Small intestine (tissue), 7 donors: ENCODE measurements at regions not wholly inside any gene's neighbourhood (a gene's known extent, or its start where the extent isn't known, plus 50 kb on each side); places are given as distances from the start of the nearest gene placed in this dataset.

Experiments used
- DNase-seq, 2 donors: peaks; one replicate each; pipeline versions ENCODE4 v3.0.0 to v3.0.0-alpha.2; 2013
- FAIRE-seq: peaks from 2 replicates; lab custom pipeline; 2012; peaks lifted over from hg19 to GRCh38; lab: Jason Lieb, UNC
- H3K27ac ChIP-seq, 3 donors: one replicate each; pipeline ENCODE4 v1.5.1; 2013; ENCODE audit warnings: low read length in 2 of 3, mild to moderate bottlenecking in 2 of 3, control low read depth in 1 of 3, inconsistent platforms in 1 of 3, low read depth in 1 of 3, moderate library complexity in 1 of 3
- H3K27me3 ChIP-seq, 3 donors: one replicate each; pipeline ENCODE4 v1.6.1; 2013; ENCODE audit warnings: low read length in 3 of 3, inconsistent platforms in 1 of 3; ENCODE audit not compliant: control insufficient read depth in 3 of 3, insufficient read depth in 3 of 3
- H3K36me3 ChIP-seq, 3 donors: one replicate each; pipeline ENCODE4 v1.6.1; 2013; ENCODE audit warnings: low read length in 3 of 3, inconsistent platforms in 1 of 3, low read depth in 1 of 3, mild to moderate bottlenecking in 1 of 3, moderate library complexity in 1 of 3; ENCODE audit not compliant: control insufficient read depth in 3 of 3, insufficient read depth in 2 of 3
- H3K4me1 ChIP-seq, 3 donors: one replicate each; pipeline ENCODE4 v1.6.1; 2013; ENCODE audit warnings: low read length in 2 of 3, inconsistent platforms in 1 of 3, low read depth in 1 of 3, mild to moderate bottlenecking in 1 of 3, moderate library complexity in 1 of 3; ENCODE audit not compliant: control insufficient read depth in 3 of 3, insufficient read depth in 2 of 3
- H3K4me3 ChIP-seq, 3 donors: one replicate each; pipeline ENCODE4 v1.5.1; 2013; ENCODE audit warnings: low read length in 3 of 3, control low read depth in 1 of 3, inconsistent platforms in 1 of 3, low read depth in 1 of 3, mild to moderate bottlenecking in 1 of 3, moderate library complexity in 1 of 3
- H3K9me3 ChIP-seq, 2 donors: one replicate each; pipeline ENCODE4 v1.6.1; 2013; ENCODE audit warnings: low read depth in 1 of 2, low read length in 1 of 2; ENCODE audit not compliant: control insufficient read depth in 2 of 2, insufficient read depth in 1 of 2
- WGBS, 3 donors: extraction: QIAGEN DNeasy Blood & Tissue Kit; methylation state at CpG; one replicate each; pipeline ENCODE4 v1.1.7; 2013; 5-methylcytosine and 5-hydroxymethylcytosine counted together
- donor health status: healthy with polysubstance abuse.
- donor health status: control.
- donor health status: control.
- donor health status: Bipolar disorder and iron deficiency.
- donor health status: healthy.

GRCh38 chr6:153800580-153801188, 238.4 kb upstream of the OPRM1 start:
- Histone ChIP-seq H3K36me3 (no peaks in the 10 kb centered on the region), H3K9me3 (no peaks in the 10 kb centered on the region), H3K4me3 (no peak overlapping the region), H3K27me3 (no peaks in the 10 kb centered on the region), H3K4me1 (peaks cover 0 to 1% (median 0%) of the 10 kb centered on the region in 3 donors), H3K27ac (no peak overlapping the region)
- FAIRE-seq (no peak), DNase-seq (no peak)
- WGBS, 3 donors = 86 to 87% (median 86%) methylated on average over 4 of the region's 4 CpGs

GRCh38 chr6:153790876-153791473, 248.1 kb upstream of the OPRM1 start:
- H3K27me3 ChIP-seq = no peaks in the 10 kb centered on the region
- no peak overlapping the region for H3K27ac ChIP-seq
- no peak overlapping the region for H3K4me3 ChIP-seq
- DNase-seq (peak in 1 of 2 donors; percentile 20), FAIRE-seq (no peak)
- no peaks in the 10 kb centered on the region for H3K36me3 ChIP-seq
- H3K4me1 ChIP-seq = peaks cover 0 to 4% (median 0%) of the 10 kb centered on the region in 3 donors
- WGBS, 3 donors = 53 to 59% (median 58%) methylated on average over 1 of the region's 1 CpG
- no peaks in the 10 kb centered on the region for H3K9me3 ChIP-seq

GRCh38 chr6:153790048-153790447, 249.0 kb upstream of the OPRM1 start:
- 61 to 66% (median 63%) methylated on average over 7 of the region's 7 CpGs for WGBS, 3 donors
- FAIRE-seq (no peak), DNase-seq (peak; percentile 35 to 86)
- no peaks in the 10 kb centered on the region for H3K36me3 ChIP-seq
- no peak overlapping the region for H3K4me3 ChIP-seq
- H3K4me1 ChIP-seq = peaks cover 0 to 4% (median 0%) of the 10 kb centered on the region in 3 donors
- no peaks in the 10 kb centered on the region for H3K9me3 ChIP-seq
- no peaks in the 10 kb centered on the region for H3K27me3 ChIP-seq
- no peak overlapping the region for H3K27ac ChIP-seq

- Histone ChIP-seq H3K4me1 (peaks cover 0 to 4% (median 0%) of the 10 kb centered on the region in 3 donors), H3K27me3 (no peaks in the 10 kb centered on the region), H3K9me3 (no peaks in the 10 kb centered on the region), H3K4me3 (no peak overlapping the region), H3K36me3 (no peaks in the 10 kb centered on the region), H3K27ac (peak overlapping the region in 2 of 3 donors; percentile 66 to 81)
- 0% methylated on average over 1 of the region's 1 CpG for WGBS, 3 donors
- peak; percentile 93 to 97 for DNase-seq
- FAIRE-seq = no peak
Measured at GRCh38 chr6:153787341-153787606, 251.8 kb upstream of the OPRM1 start.

- WGBS, 3 donors = 75 to 90% (median 75%) methylated on average over 1 of the region's 1 CpG
- Histone ChIP-seq H3K4me3 (no peak overlapping the region), H3K4me1 (no peaks in the 10 kb centered on the region), H3K27ac (no peak overlapping the region), H3K36me3 (no peaks in the 10 kb centered on the region), H3K27me3 (no peaks in the 10 kb centered on the region), H3K9me3 (peaks cover 0 to 5% of the 10 kb centered on the region in 2 donors)
- DNase-seq = no peak
- no peak for FAIRE-seq
Measured at GRCh38 chr6:153781306-153781705, 257.7 kb upstream of the OPRM1 start.

GRCh38 chr6:153780011-153780410, 259.0 kb upstream of the OPRM1 start:
- no peaks in the 10 kb centered on the region for H3K4me1 ChIP-seq
- FAIRE-seq = no peak
- H3K27ac ChIP-seq = no peak overlapping the region
- 78 to 88% (median 83%) methylated on average over 1 of the region's 1 CpG for WGBS, 3 donors
- H3K36me3 ChIP-seq = no peaks in the 10 kb centered on the region
- DNase-seq = no peak
- H3K27me3 ChIP-seq = no peaks in the 10 kb centered on the region
- H3K9me3 ChIP-seq = peaks cover 0 to 5% of the 10 kb centered on the region in 2 donors
- H3K4me3 ChIP-seq = no peak overlapping the region

- Histone ChIP-seq H3K9me3 (peaks cover 0 to 5% of the 10 kb centered on the region in 2 donors), H3K27me3 (no peaks in the 10 kb centered on the region), H3K4me3 (no peak overlapping the region), H3K27ac (no peak overlapping the region), H3K36me3 (no peaks in the 10 kb centered on the region), H3K4me1 (no peaks in the 10 kb centered on the region)
- FAIRE-seq (no peak), DNase-seq (no peak)
- 78 to 84% (median 82%) methylated on average over 2 of the region's 2 CpGs for WGBS, 3 donors
Measured at GRCh38 chr6:153778216-153778615, 260.8 kb upstream of the OPRM1 start.

- no peak for FAIRE-seq
Measured at GRCh38 chr6:153771577-153771976, 267.5 kb upstream of the OPRM1 start.

GRCh38 chr6:153767127-153767526, 271.9 kb upstream of the OPRM1 start:
- H3K27ac ChIP-seq = no peak overlapping the region
- H3K4me3 ChIP-seq = no peak overlapping the region
- WGBS, 3 donors = 26 to 56% (median 44%) methylated on average over 5 of the region's 5 CpGs
- no peak for FAIRE-seq
- peaks cover 0 to 4% (median 0%) of the 10 kb centered on the region in 3 donors for H3K4me1 ChIP-seq
- H3K36me3 ChIP-seq = no peaks in the 10 kb centered on the region
- H3K27me3 ChIP-seq = no peaks in the 10 kb centered on the region
- no peaks in the 10 kb centered on the region for H3K9me3 ChIP-seq
- DNase-seq = peak; percentile 26 to 41

More at GRCh38 chr6:153771577-153771976, 267.5 kb upstream of the OPRM1 start:
- Histone ChIP-seq H3K4me1 (peaks cover 0 to 3% (median 0%) of the 10 kb centered on the region in 3 donors), H3K27me3 (no peaks in the 10 kb centered on the region), H3K27ac (no peak overlapping the region), H3K36me3 (no peaks in the 10 kb centered on the region), H3K4me3 (no peak overlapping the region), H3K9me3 (no peaks in the 10 kb centered on the region)
- no peak for DNase-seq
